GM12878 (cell line): ENCODE measurements at regions not wholly inside any gene's neighbourhood (a gene's known extent, or its start where the extent isn't known, plus 50 kb on each side); places are given as distances from the start of the nearest gene placed in this dataset.

Experiments used
- ATAC-seq: fragments of 200-7000 bp; cut with Tn5 transposase; 3 replicates; pipeline ENCODE4 v1.9.1; 2020; ENCODE audit warnings: mild to moderate bottlenecking, moderate library complexity
- BruUV-seq: library from RNA; stranded (reverse); fragments of 400-500 nt; replicated peaks from 2 replicates; lab custom pipeline; 2021; lab: Mats Ljungman, UMichigan
- CTCF ChIA-PET: fragments of 300-600 bp; sonication (Branson Sonifier 250); formaldehyde crosslinking; extraction: SDS; loops from one replicate; lab custom pipeline; 2021; ENCODE audit warnings: inconsistent platforms; lab: Yijun Ruan, JAX
- POLR2A ChIA-PET: fragments of 350-600 bp; formaldehyde crosslinking; extraction: SDS; loops from one replicate; lab custom pipeline; 2021; ENCODE audit warnings: inconsistent platforms; lab: Charles Lee
- RAD21 ChIA-PET: fragments of 300-600 bp; sonication (Branson Sonifier 250); formaldehyde crosslinking; loops from one replicate; lab custom pipeline; 2023; ENCODE audit warnings: antibody characterized with exemption; ENCODE audit not compliant: unreplicated experiment; lab: Charles Lee
- SMC1A ChIA-PET: fragments of 300-600 bp; sonication (Branson Sonifier 250); formaldehyde crosslinking; loops from one replicate; lab custom pipeline; 2023; ENCODE audit not compliant: unreplicated experiment, uncharacterized antibody; lab: Charles Lee
- DNase-seq: peaks from one replicate; pipeline ENCODE4 v3.0.0-alpha.2; 2011; ENCODE audit warnings: low read depth, low spot score
- FAIRE-seq: peaks from 3 replicates; lab custom pipeline; 2011; peaks lifted over from hg19 to GRCh38; lab: Jason Lieb, UNC
- H2AFZ ChIP-seq: 2 replicates; pipeline ENCODE4 v1.6.0; 2011; ENCODE audit warnings: low read depth, low read length, control low read depth; ENCODE audit not compliant: control insufficient read depth
- H3K27ac ChIP-seq: 2 replicates; pipeline ENCODE4 v1.5.1; 2011; ENCODE audit warnings: control low read depth; ENCODE audit not compliant: control insufficient read depth, insufficient read depth
- H3K27me3 ChIP-seq, 2 experiments: replicated peaks in 1 of 2; 2 replicates each; pipeline versions ENCODE4 v1.6.0 to v1.6.1; 2011; ENCODE audit warnings: low read length in 1 of 2; ENCODE audit not compliant: control insufficient read depth in 2 of 2, insufficient read depth in 2 of 2
- H3K36me3 ChIP-seq, 2 experiments: 2 replicates each; pipeline ENCODE4 v1.5.1; 2011; ENCODE audit warnings: low read length in 1 of 2; ENCODE audit not compliant: control insufficient read depth in 2 of 2, insufficient read depth in 2 of 2
- H3K4me1 ChIP-seq: 2 replicates; pipeline ENCODE4 v1.6.1; 2011; ENCODE audit warnings: mild to moderate bottlenecking, low read length, moderate library complexity, mixed read lengths; ENCODE audit not compliant: control insufficient read depth, insufficient read depth
- H3K4me2 ChIP-seq: 2 replicates; pipeline ENCODE4 v1.6.0; 2011; ENCODE audit warnings: control low read depth; ENCODE audit not compliant: control insufficient read depth, insufficient read depth
- H3K4me3 ChIP-seq: fragments of 200-600 bp; sonication (generic); 2 replicates; pipeline ENCODE4 v1.5.1; 2016
- H3K79me2 ChIP-seq: 2 replicates; pipeline ENCODE4 v1.6.0; 2011; ENCODE audit warnings: low read length; ENCODE audit not compliant: control insufficient read depth, insufficient read depth
- H3K9ac ChIP-seq: 2 replicates; pipeline ENCODE4 v1.8.0; 2011; ENCODE audit warnings: low read length, control low read depth, mixed read lengths; ENCODE audit not compliant: control insufficient read depth, insufficient read depth
- H3K9me3 ChIP-seq: replicated peaks from 3 replicates; pipeline ENCODE4 v1.5.1; 2011; ENCODE audit warnings: mild to moderate bottlenecking, low read length; ENCODE audit not compliant: control insufficient read depth, insufficient read depth
- H4K20me1 ChIP-seq: 2 replicates; pipeline ENCODE4 v1.6.0; 2011; ENCODE audit not compliant: control insufficient read depth, insufficient read depth
- BHLHE40 ChIP-seq, 2 experiments: fragments of 450-650 bp in 1 of 2; IDR thresholded peaks; 2 replicates each; pipeline ENCODE4 v1.6.1; 2011 to 2017; ENCODE audit warnings: low read depth in 2 of 2, borderline replicate concordance in 1 of 2, improper control_type of control experiment in 1 of 2, low read length in 1 of 2, mild to moderate bottlenecking in 1 of 2
- CREM ChIP-seq: IDR thresholded peaks from 2 replicates; pipeline ENCODE4 v1.6.1; 2014; ENCODE audit warnings: antibody characterized with exemption, low read depth
- HDAC6 ChIP-seq: fragments of 200-600 bp; sonication (generic); IDR thresholded peaks from one replicate; pipeline ENCODE4 v1.8.0; 2017; ENCODE audit warnings: antibody characterized with exemption; ENCODE audit not compliant: unreplicated experiment
- MYB ChIP-seq: fragments of 150-350 bp; IDR thresholded peaks from 2 replicates; pipeline ENCODE4 v1.6.1; 2014; ENCODE audit warnings: mild to moderate bottlenecking, low read depth, low read length, borderline replicate concordance
- PAX8 ChIP-seq: fragments of 450-650 bp; IDR thresholded peaks from 2 replicates; pipeline ENCODE4 v1.6.1; 2017; ENCODE audit warnings: mild to moderate bottlenecking, moderate library complexity
- POLR2AphosphoS2 ChIP-seq: IDR thresholded peaks from 2 replicates; pipeline ENCODE4 v1.6.1; 2011; ENCODE audit warnings: low read depth, mild to moderate bottlenecking, low read length, improper control_type of control experiment, moderate library complexity
- RB1 ChIP-seq: fragments of 450-650 bp; formaldehyde crosslinking; IDR thresholded peaks from 2 replicates; pipeline ENCODE4 v1.6.1; 2017; ENCODE audit warnings: mild to moderate bottlenecking, borderline replicate concordance
- SPI1 ChIP-seq: IDR thresholded peaks from 2 replicates; pipeline ENCODE4 v1.6.1; 2011; ENCODE audit warnings: low read depth, mild to moderate bottlenecking, low read length, moderate library complexity, borderline replicate concordance; ENCODE audit not compliant: insufficient read depth
- USF2 ChIP-seq: IDR thresholded peaks from 2 replicates; pipeline ENCODE4 v1.6.1; 2011; ENCODE audit warnings: low read depth, low read length, improper control_type of control experiment, borderline replicate concordance
- ZNF622 ChIP-seq: fragments of 450-650 bp; IDR thresholded peaks from 2 replicates; pipeline ENCODE4 v1.6.1; 2017; ENCODE audit warnings: mild to moderate bottlenecking, inconsistent platforms
- WGBS: methylation state at CpG from one replicate; pipeline ENCODE4 v1.1.6; 2016; ENCODE audit warnings: low lambda C conversion rate; ENCODE audit not compliant: insufficient replicate concordance, insufficient coverage; ENCODE audit errors: missing lambda C conversion rate; 5-methylcytosine and 5-hydroxymethylcytosine counted together
- in situ Hi-C: fragments of 300-500 bp; cut with MboI; formaldehyde crosslinking; loops from 9 replicates; pipeline ENCODE4 v1.14.3; 2018; ENCODE audit warnings: mixed read lengths
- intact Hi-C: fragments of 100-400 bp; cut with micrococcal nuclease; formaldehyde crosslinking; loops from one replicate; pipeline ENCODE4 v1.14.2; 2022; ENCODE audit not compliant: unreplicated experiment
- TF ChIP-seq, protein P1 (sequence below): fragments of 450-650 bp; IDR thresholded peaks from 2 replicates; pipeline ENCODE4 v1.6.1; 2017; ENCODE audit warnings: mild to moderate bottlenecking, moderate library complexity
- TF ChIP-seq, protein P2 (sequence below): fragments of 450-650 bp; IDR thresholded peaks from 2 replicates; pipeline ENCODE4 v1.6.1; 2017; ENCODE audit warnings: low read depth, mild to moderate bottlenecking, moderate library complexity

GRCh38 chr10:113282564-113282963 is 270.3 kb upstream of the HABP2 start:
- RAD21 ChIA-PET: no interaction called here

More at GRCh38 chr10:113282564-113282963, 270.3 kb upstream of the HABP2 start:
- Histone ChIP-seq H3K27ac (no peak overlapping the region), H3K9ac (no peak overlapping the region), H3K27me3 (no peaks in the 10 kb centered on the region), H3K4me3 (no peak overlapping the region), H3K79me2 (no peaks in the 10 kb centered on the region), H2AFZ (no peak overlapping the region), H3K36me3 (no peaks in the 10 kb centered on the region), H3K9me3 (no peaks in the 10 kb centered on the region), H3K4me2 (no peak overlapping the region), H3K4me1 (no peaks in the 10 kb centered on the region), H4K20me1 (no peaks in the 10 kb centered on the region)
- no TSS peak for BruUV-seq
- TF ChIP-seq CREM (no peak), PAX8 (no peak), MYB (no peak), BHLHE40 (IDR thresholded peaks at IDR 0.05; ENCODE audit: borderline replicate concordance in 1 of 2, low read depth in 2 of 2, low read length in 1 of 2) (no peak), ZNF622 (no peak), POLR2AphosphoS2 (no peak), HDAC6 (no peak), USF2 (no peak), RB1 (no peak), SPI1 (no peak)
- TF ChIP-seq, protein P1, sequence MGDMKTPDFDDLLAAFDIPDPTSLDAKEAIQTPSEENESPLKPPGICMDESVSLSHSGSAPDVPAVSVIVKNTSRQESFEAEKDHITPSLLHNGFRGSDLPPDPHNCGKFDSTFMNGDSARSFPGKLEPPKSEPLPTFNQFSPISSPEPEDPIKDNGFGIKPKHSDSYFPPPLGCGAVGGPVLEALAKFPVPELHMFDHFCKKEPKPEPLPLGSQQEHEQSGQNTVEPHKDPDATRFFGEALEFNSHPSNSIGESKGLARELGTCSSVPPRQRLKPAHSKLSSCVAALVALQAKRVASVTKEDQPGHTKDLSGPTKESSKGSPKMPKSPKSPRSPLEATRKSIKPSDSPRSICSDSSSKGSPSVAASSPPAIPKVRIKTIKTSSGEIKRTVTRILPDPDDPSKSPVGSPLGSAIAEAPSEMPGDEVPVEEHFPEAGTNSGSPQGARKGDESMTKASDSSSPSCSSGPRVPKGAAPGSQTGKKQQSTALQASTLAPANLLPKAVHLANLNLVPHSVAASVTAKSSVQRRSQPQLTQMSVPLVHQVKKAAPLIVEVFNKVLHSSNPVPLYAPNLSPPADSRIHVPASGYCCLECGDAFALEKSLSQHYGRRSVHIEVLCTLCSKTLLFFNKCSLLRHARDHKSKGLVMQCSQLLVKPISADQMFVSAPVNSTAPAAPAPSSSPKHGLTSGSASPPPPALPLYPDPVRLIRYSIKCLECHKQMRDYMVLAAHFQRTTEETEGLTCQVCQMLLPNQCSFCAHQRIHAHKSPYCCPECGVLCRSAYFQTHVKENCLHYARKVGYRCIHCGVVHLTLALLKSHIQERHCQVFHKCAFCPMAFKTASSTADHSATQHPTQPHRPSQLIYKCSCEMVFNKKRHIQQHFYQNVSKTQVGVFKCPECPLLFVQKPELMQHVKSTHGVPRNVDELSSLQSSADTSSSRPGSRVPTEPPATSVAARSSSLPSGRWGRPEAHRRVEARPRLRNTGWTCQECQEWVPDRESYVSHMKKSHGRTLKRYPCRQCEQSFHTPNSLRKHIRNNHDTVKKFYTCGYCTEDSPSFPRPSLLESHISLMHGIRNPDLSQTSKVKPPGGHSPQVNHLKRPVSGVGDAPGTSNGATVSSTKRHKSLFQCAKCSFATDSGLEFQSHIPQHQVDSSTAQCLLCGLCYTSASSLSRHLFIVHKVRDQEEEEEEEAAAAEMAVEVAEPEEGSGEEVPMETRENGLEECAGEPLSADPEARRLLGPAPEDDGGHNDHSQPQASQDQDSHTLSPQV: no peak
- TF ChIP-seq, protein P2, sequence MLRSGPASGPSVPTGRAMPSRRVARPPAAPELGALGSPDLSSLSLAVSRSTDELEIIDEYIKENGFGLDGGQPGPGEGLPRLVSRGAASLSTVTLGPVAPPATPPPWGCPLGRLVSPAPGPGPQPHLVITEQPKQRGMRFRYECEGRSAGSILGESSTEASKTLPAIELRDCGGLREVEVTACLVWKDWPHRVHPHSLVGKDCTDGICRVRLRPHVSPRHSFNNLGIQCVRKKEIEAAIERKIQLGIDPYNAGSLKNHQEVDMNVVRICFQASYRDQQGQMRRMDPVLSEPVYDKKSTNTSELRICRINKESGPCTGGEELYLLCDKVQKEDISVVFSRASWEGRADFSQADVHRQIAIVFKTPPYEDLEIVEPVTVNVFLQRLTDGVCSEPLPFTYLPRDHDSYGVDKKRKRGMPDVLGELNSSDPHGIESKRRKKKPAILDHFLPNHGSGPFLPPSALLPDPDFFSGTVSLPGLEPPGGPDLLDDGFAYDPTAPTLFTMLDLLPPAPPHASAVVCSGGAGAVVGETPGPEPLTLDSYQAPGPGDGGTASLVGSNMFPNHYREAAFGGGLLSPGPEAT: no peak
- no peak for DNase-seq
- POLR2A ChIA-PET: no interaction called here
- in situ Hi-C loops (no loop called here), intact Hi-C loops (no loop called here)
- no peak for FAIRE-seq
- CTCF ChIA-PET: no interaction called here
- SMC1A ChIA-PET: interaction anchor here (1.0 kb wide), 1 partner anchor 12 kb away, joined by 3 read pairs; no protein-coding TSS in a partner anchor
- 4% methylated on average over 4 of the region's 4 CpGs for WGBS
- ATAC-seq: no peak
